SW 1271 (cell line): ENCODE measurements at regions not wholly inside any gene's neighbourhood (a gene's known extent, or its start where the extent isn't known, plus 50 kb on each side); places are given as distances from the start of the nearest gene placed in this dataset.

Source experiments
- DNase-seq, 2 experiments: peaks; one replicate each; lab custom pipeline; 2025; lab: John Stamatoyannopoulos, UW

- DNase-seq = no peak
Measured at GRCh38 chr2:19846567-19846966, 55.2 kb downstream of the TTC32 start.

- no peak for DNase-seq
Measured at GRCh38 chr2:19846030-19846429, 55.8 kb downstream of the TTC32 start.

DNA sequence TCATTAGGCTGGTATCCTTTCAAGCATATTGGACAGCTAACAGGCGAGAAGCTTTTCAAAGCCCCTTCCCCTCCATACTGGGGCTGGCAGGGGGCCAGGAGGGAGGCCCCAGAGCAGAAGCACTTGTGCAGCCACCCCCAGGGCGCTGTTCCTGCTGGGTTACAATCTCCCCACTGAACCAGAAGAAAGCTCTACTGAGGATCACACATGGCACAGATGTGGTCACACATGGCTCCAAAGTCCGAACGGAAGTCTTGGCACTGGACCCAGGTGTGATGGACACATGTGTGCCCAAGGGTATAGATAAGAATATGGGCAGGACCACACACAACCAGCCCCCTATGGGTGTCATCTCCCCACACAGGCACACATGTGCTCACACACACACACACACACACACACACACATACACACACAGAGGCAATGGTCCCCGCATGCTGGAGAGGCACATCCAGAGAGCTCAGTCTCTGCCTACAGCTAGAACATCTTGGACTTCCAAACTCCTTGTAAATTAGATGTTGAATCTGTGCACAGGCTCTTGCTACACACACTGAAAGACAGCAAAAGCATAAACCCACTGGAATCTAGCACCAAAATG is 56.4 kb downstream of the TTC32 start:
- DNase-seq = no peak

DNA sequence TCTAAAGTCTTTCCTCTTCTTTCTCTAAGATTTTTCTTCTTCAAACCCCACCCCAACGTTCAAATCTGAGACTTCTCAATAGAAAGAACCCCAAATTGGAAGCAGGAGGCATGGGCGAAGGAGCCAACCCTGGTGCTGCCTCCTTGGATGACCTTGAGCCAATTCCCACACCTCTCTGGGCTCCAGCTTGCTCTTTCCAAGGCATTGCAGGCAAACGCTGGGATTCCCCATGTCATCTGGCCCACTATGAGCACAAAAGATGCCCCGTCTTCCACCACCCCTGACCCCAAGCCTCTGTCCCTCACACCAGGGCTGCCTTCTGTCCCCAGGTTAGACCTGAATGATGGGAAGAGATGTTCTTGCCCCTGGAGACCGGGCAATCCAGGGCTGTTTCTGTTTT is 57.0 kb downstream of the TTC32 start:
- DNase-seq = no peak

GRCh38 chr2:19843992-19844515 is 57.7 kb downstream of the TTC32 start:
- no peak for DNase-seq

DNA sequence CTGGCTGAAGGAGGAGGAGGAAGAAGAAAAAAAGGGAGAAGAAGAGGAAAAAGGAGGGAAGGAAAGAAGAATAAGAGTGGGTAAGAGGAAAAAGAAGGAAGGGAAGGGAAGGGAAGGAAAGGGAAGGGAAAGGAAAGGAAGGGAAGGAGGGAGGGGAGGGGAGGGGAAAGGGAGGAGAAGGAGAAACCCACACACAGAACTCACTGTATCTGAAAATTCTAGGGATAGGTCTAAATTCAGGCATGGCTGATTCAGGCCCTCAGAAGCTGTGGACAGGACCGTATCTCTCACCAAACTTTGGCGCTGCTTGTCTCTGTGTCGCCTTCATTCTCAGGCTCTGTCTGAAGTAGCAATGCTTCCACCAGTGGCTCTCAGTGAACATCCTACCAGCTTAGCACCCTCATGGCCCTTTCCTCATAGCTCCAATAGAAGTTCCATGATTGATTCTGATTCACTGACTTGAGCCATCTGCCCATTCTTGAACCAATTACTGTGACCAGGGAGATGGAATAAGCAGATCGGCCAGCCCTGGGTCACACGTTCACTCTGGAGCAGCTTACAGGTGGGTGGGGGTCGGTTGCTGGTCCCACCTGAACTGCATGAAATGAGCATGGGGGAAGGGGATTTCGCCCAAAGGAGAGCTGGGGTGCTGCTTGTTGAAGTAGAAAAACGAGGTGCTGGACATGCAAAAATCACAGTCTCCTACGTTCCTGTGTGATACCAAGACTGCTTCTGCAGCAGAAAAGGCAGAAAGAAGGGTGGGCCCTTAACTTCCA is 59.7 kb downstream of the TTC32 start:
- DNase-seq = no peak

DNA sequence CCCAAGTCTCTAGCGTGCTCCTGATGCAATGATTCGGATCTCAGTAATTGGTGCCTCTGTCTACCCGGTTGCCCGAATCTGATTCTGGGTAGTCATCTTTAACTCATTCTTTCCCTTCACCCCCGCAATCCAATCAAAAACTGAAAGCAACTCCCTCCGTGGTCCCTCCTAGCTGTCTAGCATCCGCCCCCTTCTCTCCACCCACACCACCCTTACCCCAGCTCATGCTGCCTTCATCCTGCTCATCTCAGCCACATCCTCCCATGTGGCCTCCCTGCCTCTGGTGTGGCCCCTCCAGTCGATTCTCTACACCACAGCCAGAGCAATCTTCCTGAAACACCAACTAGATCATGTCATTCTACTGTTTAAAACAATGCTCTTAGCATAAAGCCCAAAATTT is 62.3 kb downstream of the TTC32 start:
- no peak for DNase-seq

- no peak for DNase-seq
Measured at GRCh38 chr2:19838616-19839015, 63.2 kb downstream of the TTC32 start.

GRCh38 chr2:19837235-19837766 is 64.5 kb downstream of the TTC32 start:
- no peak for DNase-seq

GRCh38 chr2:19835781-19836281 is 66.0 kb downstream of the TTC32 start:
- no peak for DNase-seq

DNA sequence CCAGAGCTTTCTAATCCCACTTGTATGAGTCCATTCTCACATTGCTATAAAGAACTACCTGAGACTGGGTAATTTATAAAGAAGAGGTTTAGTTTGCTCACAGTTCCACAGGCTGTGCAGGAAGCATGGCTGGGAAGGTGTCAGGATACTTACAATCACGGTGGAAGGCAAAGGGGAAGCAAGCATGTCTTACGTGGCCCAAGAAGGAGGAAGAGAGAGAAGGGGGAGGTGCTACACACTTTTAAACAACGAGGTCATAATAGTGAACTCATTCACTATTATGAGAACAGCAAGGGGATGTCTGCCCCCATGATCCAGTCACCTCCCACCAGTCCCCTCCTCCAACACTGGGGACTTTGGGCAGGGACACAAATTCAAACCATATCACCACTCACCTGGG is 67.8 kb downstream of the TTC32 start:
- DNase-seq = no peak

GRCh38 chr2:19829672-19830071 is 72.1 kb downstream of the TTC32 start:
- DNase-seq = no peak

DNA sequence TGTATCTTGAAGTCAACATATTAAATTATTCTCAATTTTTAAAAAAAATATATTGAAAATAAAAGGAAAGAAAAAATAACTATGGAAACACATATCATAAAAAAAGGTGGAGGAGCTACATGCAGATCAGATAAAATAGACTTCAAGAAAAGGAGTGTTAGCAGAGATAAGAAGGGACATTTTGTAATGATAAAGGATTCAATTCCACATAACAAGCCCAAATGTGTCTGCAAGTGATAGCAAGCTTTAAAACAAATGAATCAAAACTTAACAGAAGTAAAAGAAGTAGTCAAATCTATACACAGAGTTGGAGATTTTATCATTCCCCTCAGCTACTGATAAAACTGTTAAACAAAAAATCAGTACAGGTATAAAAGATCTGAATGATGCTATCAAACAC is 74.9 kb downstream of the TTC32 start:
- no peak for DNase-seq

DNA sequence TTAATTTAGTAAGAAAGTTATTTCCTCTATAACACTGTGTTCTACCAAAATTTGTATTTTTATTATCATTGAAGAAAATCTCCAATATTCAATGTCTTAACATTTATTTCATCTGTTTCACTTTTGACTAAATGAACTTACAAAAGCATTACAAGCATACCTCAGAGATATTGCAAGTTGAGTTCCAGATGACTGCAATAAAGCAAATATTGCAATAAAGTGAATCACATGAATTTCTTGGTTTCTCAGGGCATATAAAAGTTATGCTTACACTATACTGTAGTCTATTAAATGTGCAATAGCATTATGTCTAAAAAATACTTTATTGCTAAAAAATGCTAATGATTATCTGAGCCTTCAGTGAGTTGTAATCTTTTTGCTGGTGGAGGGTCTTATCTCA is 78.3 kb downstream of the TTC32 start:
- no peak for DNase-seq

DNA sequence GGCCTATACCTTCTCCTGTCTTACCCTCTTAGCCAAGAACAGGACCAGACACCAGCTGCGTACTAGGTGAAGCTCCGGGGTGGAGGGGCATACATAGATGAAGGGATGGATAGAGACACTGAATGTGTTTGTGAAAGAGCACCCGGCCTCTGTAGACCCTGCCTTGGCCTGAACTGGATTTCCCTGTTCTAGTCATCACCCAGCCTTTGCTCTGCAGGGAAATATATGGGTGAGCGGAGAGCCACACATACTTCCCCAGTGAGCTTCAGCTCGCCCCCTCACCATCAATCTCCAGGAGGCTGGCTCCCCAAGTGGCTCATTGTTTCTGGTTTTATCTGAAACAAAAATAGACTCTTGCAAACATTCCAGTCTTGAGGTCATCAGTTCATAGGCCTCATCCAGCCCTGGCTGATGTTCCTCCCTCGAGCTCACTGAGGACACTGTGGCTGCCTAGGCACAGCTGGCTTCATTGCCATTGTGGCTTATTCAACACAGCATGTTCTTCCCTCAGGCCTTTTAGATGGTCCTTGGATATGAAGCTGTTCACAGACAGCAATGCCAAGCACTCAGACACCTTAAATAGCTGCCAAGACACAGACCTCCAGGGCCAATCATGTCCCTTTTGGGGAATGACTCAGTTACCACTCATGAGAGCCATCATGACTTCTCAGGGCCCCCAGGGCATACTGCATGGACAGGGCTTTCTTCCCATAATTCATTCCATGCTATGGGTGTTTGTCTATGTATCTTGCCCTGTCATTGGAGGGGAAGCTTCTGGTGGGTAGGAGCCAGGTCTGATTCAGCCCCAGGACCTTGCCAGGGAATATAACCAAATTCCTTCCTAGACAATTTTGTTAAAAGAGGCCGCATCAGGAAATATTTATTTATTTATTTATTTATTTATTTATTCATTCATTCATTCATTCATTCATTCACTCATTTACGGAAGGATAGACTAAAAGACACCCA is 82.4 kb downstream of the TTC32 start:
- DNase-seq = peak; percentile 23 to 38

- DNase-seq = no peak
Measured at GRCh38 chr2:19818543-19818942, 83.2 kb downstream of the TTC32 start.

- no peak for DNase-seq
Measured at GRCh38 chr2:19818039-19818438, 83.7 kb downstream of the TTC32 start.

DNA sequence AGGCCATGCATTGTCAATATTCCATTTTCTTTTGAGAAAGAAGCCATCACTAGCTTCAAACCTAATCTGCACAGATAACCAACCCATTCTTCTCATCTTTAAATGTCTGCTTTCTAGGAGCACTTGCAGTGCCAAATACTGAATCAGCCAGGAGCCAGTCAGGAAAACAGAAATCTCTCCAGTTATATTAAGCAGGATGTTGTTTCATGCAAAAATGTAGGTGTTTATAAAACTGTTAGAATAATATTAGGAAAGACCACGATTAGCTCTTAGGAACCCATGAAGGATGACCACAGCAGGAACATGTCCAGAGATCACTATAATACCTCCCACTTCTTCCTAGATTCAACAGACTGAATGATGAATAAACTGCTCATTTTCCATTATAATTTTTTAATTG is 86.0 kb downstream of the TTC32 start:
- no peak for DNase-seq

- DNase-seq = no peak
Measured at GRCh38 chr2:19812166-19812565, 89.6 kb downstream of the TTC32 start.

DNA sequence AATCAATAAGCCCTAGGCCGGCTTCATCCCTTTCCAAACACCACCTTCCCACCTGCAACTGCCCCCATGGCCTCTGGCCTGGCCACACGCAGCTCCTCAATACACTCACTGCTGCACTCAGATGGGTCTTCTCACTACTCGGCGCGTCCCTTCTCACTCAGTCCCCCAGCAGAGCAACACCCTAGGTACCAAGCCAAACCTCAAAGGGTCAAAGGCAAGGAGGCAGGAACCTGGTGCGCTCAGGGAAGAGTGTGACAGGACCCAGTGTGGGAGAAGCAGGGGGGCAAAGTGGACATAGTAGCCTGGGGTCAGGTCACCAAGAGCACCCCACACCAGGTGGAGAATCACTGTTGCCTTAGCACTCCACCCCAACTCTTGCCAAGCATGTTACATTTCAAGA is 90.6 kb downstream of the TTC32 start:
- DNase-seq = no peak

GRCh38 chr2:19810637-19811036 is 91.1 kb downstream of the TTC32 start:
- no peak for DNase-seq

DNA sequence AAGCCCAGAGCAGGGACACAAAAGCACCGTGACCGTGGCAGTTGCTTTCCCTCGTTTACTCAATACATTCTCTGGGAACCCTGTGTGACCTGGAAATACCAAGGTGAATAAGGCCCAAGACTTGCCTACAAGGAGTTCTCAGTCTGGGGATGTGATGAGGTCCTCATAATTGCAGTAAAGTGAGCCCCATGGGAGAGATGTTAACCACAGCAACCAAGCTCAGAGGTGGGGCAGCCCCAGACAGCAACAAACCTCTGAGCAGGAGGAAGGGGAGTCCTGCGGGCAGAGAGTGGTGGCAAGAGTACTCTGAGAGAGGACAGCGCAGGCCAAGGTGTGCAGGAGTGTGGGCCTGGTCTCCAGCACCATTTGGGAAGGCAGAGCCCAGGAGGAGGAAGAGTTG is 91.6 kb downstream of the TTC32 start:
- DNase-seq = no peak
